Stimulated activated naive CD4-positive, alpha-beta T cell (primary cell): ENCODE measurements at regions not wholly inside any gene's neighbourhood (a gene's known extent, or its start where the extent isn't known, plus 50 kb on each side); places are given as distances from the start of the nearest gene placed in this dataset.

Experiments used
- DNase-seq, 6 experiments: peaks; one replicate each; lab custom pipeline; 2025; lab: John Stamatoyannopoulos, UW

DNA sequence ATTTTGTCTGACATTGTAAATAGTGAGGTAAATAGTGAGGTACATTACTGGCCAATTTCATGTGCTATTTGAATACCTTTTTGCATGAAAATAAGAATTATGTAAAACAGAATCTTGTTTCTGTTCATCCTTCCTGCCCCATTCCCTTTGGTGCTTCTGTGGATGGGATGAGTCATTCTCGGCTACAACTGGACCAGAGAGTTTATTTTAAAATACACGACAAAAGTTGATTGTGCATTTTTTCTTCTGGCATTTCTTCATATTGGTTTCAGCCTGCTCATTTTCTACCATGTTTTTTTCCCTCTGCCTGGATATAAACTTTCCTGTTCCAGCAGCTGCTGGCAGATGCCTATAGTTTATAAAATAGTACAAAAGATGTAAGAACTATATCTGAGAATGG lies 107.5 kb downstream of the CYSLTR2 start:
- DNase-seq, result no peak

DNA sequence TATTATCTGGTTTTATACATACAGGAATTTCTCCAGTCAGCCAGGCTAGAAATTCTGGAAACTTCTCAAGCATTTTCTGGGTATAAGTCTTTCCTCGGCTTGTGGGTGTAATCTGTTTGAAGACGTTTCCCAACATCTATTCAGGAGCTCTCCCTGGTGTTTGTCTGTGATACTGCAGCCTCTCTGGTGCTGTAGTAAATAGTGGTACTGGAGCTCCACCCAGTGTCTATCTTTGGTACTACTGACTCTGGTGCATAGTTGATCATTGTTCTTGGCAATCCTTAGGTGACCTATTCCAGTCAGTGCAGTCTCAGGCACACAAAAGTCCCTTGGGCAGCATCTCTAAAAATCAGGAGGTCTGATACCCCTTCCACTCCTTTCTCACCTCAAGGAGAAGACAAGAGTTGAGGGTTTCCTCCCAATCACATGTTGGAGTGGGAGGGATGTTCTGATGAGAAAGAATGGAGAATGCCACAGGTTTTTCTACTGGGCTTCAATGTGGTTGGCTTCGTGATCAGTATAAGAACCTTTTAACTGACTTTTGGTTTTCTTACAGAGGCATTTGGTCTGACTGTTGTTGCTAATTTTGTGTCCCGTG lies 115.5 kb downstream of the CYSLTR2 start:
- DNase-seq, result peak; percentile 46 to 87 (median 70)

DNA sequence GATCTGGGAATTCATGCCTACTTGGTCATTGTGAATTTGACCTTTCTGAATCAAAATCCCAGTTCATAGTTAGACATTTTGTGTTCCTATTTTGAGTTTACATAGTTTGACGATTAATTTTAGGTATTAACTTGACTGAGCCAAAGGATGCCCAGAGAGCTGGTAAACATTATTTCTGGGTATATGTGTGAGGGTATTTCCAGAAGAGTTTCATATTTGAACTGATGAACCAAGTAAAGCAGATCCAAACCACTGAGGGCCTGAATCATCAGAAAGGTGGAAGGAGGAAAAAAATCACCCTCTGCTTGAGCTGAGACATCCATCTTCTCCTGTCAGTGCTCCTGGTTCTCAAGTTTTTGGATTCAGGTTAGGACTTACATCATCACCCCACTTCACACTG lies 116.6 kb downstream of the CYSLTR2 start:
- DNase-seq, result no peak

DNA sequence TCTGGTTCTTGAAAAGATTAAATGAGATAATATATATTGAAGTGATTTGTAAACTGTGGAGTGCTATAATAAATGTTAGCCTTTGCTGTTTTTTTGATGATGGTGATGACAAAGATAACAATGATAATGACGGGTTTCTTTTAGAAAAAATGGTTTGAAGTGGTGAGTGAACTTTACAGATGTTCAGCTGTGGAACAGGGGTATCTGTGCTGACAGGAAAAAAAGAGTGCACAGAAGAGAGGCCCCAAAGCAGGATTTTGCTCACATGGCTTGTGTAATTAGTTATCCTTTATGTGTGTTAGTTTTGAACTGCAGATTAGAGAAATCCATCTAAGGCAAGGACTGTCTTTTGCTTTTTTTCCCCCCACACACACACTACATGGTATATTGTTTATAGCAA lies 119.2 kb downstream of the CYSLTR2 start:
- no peak for DNase-seq

DNA sequence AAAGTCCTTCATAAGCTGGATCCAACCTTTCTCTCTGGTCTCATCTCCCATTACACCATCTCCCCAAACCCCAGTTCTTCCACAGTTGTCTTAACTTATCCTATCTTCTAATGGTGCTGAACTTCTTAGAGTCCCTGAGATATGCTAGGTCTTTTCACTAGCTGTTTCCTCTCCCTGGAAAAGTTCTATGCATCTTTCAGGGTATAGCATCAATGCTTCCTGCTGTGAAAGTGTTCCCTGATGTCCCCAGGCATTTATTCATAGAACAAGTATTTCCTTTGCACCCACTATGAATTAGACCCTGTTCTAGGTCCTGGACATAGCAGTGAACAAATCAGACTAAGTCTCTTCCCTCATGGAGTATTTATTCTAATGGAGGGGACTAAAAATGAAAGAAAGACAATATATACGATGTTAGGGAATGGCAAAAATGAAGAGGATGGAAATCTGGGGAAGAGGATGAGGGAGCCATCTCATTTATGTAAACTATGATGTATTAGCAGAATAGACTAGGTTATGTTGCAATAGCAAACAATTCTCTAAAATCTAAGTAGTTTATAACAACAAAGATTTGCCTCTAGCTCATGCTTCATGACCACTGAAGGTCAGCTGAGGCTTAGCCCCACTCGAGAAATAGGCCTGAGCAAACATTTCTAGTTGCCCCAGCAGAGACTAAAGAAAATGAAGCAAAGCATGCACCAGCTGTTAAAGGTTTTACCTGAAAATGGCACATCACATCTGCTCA lies 120.0 kb downstream of the CYSLTR2 start:
- no peak for DNase-seq

DNA sequence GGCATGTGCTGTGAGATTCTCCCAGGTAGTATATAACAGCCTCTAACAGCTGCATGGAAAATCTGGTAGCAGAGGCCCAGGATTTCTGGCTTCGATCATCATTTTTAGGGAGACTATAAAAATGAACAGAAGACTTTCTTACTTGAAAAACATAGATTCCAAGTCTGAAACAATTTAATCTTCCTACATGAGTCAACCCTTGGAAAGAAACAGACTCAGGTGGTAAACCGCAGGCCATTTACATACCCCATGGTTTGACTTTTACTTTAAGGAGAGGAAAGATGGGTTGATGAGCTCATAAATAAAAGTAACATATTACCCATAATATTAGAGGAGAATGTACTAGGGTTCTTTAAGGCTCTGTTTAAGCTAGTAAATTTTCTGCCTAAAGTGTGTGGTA lies 121.6 kb downstream of the CYSLTR2 start:
- no peak for DNase-seq

DNA sequence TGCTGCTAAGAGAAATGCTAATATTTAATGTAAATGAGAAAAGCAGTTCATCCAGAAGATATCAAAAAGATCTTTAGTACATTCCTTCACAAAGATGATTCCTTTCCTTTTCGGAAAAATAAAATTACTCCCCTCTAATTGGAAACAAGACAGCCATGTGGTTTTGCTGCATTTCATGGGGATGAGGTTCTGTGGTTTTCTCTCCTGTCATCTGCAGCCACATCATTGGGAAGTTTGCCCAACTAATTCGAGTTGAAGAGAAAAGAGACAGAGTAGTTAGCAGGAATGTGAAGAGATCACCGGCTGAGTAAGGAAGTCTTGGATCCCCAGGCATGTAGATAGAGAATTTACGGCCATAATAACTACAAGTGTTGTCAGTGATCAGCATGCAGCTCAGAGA lies 122.1 kb downstream of the CYSLTR2 start:
- DNase-seq, result no peak

DNA sequence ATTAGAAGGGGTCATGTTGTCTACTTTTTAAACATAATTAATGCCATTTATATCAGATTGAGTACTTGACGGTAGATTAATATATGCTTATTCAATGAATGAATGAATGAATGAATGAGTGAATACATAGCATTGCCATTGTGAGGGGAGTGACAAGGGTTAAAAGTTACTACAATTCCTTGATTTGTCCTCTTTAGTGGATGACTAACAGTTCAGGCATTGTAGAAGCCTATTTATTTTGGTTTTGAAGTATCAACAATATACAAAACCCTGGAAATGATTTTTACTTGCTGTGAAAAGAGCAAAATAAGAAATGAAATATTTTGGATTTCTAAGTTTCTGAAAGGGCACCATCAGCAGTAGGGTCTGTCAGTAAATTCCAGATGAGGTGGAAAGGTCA lies 122.7 kb downstream of the CYSLTR2 start:
- no peak for DNase-seq

DNA sequence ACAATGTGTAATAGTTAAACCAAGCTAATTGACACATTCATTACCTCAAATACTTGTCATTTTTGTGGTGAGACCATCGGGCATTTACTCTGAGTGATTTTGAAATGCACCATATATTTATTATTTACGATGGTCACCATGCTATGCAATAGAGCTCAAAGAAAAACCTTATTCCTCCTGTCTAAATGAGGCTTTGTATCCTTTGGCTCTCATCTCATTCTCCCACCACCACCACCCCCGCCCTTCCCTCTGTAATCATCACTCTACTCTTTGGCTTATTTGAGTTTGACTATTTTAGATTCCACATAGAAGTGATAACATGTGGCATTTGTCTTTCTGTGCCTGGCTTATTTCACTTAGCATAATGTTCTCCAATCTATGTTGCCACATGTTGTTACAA lies 124.9 kb downstream of the CYSLTR2 start:
- DNase-seq, result no peak

DNA sequence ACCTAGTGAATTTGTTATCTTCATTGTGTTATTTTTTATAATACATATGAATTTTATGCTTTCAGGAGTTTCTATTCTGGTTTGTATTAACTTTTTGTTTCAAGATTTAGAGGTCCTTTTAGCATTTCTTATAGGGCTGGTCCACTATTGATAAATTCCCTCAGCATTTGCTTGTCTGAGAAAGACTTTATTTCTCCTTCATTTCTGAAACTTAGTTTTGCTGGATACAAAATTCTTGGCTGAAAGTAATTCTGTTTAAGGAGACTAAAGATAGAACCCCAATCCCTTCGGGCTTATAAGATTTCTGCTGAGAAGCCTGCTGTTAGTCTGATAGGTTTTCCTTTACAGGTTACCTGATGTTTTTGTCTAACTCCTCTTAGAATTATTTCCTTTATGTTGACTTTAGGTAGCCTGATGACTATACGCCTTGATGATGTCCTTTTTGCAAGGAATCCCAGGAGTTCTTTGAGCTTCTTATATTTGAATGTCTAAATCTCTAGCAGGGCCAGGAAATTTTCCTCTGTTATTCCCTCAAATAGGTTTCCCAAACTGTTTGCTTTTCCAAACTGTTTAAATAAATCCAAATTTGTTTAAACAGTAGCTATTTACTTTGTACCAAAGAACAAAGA lies 127.1 kb downstream of the CYSLTR2 start:
- no peak for DNase-seq

DNA sequence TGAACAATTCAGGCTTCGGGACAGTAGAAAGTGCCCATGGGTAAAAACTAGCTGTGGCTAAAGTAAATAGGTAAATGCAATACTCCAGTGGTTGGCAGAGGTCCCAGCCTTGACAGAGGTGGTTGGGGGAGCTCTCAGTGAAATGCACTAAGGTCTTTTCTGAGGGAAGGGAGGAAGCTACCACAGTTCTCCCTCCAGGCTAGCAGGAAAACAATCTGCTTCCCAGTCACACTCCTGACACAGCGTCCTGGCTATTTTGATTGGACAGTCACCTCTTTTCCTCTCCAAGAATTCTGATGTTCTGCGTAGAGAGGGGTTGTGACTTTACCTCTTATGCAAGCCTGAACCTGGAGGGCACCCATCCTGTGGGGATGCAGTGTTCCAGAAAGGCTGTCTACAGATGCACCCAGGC lies 128.7 kb downstream of the CYSLTR2 start:
- no peak for DNase-seq

DNA sequence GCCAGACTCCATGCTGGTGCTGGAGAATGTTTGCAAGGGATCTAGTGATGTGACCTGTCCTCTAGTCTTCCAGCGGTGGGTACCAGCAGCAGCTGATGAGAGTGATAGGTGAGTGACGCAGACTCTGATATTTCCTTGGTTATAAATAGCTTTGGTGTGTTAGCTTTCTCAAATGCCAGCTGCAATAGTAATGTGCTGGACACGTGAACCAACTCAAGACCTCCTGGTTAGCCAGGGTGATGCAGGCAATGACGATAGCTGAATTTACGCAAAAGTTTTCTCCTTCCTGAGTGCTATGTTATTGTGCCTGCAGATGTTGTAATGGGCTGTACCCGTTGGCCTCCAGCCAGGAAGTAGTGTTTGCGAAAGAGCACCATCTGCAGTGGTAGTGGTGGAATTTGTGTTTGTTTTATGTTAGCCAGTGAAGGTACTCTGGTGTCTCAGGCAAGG lies 129.5 kb downstream of the CYSLTR2 start:
- no peak for DNase-seq

DNA sequence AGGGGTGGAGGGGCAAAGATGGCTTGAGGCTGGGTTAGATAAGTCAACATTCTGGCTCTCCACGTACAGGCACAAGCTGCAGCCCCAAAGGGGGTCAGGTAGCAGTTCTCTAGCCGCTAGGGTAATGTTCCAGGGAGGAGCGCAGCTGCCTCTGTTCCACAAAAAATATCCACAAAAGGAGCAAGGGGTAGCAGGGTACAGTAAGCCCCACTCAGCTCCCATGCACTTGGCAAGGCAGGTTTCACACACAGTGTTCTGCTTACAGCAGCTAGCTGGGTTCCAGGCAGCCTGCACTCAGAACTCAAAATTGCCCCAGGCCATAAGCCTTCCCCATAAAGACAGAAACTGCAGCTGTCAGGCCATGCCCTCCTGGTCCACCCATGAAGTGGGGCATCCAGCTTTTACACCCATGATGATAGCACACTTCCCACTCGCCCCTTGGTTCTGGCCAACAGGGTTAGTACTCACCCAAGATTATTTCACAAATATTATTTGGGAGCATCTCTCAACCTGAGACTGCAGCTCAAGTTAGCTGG lies 130.0 kb downstream of the CYSLTR2 start:
- no peak for DNase-seq

DNA sequence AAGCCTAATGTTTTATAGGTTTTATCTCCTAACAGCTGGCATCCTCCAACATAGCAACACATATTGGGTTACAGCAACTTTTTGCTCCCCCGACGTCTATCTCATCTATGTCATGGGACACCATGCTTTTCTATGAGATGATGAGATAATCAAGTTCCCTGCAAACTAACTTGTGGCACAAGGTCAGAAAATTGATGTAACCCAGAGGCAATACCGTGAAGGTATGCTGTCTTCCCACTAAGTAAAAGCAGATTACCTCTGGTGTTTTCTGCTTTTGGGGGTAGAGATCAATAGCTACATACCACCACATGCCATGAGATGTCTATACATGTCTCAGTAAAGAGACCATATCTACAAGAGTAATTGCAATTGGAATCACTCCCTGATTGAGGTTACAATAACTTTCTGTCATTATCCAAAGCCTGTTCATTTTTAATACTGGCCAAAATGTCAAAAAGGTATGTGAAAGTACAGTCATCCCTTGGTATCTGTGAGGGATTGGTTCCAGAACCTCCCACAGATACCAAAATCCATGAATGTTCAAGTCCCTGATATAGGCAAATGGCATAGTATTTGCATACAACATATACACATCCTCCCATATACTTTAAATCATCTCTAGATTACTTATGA lies 131.3 kb downstream of the CYSLTR2 start:
- DNase-seq, result no peak

DNA sequence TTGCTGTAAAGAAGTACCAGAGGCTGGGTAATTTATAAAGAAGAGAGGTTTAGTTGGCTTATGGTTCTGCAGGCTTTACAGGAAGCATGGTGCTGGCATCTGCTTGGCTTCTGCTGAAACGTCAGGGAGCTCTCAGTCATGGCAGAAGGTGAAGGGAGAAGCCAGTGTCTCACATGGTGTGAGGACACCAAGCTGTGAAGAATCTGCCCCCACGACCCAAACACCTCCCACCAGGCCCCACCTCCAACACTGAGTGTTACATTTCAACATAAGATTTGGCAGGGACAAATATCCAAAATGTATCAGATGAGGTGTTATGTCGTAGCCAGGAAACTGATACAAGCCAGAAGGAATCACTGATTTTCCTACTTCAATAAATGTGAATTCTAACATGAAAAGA lies 136.5 kb downstream of the CYSLTR2 start:
- DNase-seq, result no peak

DNA sequence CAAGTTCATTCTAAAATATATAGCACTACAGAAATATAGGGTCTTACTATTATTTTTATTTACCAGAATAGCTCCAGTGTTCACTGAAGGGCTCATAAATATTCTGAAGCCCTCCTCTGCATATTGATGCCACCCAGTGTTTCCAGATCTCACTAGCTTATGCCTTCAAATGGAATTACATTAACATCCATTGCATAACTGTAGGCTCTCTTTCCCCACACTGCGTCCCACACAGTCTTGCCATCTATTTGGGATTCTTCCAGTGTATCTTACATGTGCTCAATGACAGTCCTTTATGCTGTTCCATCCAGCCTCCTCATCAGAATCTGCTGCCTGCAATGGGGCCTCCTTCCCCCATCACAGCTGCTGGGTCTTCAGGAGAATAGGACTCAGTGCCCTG lies 137.2 kb downstream of the CYSLTR2 start:
- no peak for DNase-seq

DNA sequence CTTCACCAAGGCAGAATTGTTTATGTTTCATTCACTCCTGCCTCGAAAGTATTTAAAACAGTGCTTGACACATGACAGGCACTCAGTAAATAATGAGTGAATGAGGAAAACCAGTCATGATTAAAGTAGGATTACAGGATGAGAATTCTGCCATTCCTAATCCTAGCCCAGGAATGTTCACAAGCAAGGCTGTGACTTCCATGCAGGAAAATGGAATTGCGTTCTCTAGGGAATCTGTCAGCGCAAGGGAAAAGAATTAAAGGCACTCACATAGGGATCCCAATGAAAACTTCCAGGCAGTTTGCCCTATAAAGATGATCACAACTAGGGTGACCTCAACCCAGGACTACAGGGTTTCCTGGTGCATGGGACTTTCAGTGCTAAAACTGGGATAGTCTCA lies 143.4 kb downstream of the CYSLTR2 start:
- DNase-seq, result no peak

DNA sequence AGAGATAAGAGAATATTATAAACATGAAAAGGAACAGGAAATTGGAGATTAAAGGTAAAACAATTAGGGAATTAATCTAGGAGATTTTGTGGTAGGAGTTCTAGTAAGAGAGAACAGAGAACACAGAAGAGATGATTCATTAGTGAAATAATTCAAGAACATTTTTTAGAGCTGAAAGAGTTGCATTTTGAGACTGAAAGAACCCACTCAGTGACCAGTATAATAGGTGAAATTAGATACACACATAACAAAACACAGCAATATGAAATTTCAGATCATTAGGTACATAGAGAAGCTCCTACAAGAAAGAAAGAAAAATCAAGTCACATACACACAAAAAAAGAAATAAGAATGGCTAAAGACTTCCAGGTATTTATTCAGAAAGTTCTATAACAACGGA lies 144.0 kb downstream of the CYSLTR2 start:
- DNase-seq, result no peak

DNA sequence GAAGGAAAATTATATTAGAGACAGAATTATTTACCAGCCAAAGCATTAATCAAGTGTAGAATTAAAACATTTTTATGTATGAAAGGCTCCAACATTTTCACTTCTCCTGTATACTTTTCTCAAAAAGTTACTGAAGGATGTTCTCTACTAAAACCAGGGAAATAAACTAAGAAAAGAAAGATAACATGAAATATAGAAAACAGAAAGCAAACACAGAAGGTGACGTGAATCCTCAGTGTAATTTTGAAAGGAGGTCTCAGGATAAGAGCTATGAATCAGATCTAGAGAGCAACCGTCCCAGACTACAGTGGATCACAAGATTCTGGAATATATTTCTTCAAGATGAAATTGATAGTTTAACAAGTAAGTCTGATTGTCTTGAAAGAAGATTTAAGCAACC lies 144.5 kb downstream of the CYSLTR2 start:
- no peak for DNase-seq

DNA sequence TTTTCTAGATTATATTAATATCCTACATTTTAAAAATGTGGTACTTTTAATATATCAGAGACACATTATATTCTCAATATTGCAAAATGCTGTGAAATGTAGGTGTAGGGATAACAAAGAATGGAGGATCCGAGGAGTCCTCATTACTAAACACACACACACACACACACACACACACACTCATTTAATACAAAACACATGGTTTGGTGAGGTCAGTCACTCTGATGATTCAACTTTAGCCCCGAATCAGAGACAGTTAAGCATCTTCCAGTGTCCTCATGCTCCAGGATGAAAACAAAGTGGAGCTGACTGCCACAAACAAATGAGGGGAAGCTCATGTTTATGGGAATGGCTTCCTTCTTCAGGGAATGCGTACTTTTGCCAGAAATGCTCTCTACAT lies 147.5 kb downstream of the CYSLTR2 start:
- DNase-seq, result no peak

DNA sequence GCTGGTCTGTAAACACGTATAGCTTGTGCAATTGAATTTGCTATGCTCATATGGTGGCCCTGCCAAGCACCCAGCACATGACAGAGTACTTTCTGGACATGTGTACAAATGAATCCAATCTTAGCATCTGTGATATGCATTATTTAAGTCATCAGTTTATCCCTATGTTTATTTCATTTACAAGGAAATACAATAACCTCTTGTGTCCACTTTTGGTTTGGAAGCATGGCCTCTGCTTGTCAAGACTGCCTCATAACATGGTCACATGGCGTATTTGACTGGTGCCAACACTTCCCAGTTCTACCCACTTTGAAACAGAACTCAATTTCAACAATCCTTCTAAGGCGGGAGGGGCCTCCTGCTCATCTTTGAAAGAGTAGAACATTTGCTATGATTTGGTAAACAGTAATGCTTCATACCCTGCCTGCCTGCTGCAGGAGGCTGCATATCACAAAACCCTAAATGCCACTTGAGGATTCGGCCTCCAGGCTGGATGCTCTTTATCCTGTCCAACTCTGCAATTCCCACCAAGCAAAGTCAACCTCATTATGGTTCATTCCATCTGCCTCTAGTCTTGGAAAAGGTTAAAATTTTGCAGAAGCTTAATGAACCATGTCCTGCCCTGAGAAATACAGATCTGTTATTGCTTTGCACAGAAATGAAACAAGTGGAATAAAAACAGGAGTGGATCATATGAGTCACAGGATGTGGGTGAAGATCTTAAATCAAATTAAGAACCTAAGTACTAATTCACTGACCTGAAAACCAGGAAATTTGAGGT lies 151.3 kb downstream of the CYSLTR2 start:
- DNase-seq, result no peak

DNA sequence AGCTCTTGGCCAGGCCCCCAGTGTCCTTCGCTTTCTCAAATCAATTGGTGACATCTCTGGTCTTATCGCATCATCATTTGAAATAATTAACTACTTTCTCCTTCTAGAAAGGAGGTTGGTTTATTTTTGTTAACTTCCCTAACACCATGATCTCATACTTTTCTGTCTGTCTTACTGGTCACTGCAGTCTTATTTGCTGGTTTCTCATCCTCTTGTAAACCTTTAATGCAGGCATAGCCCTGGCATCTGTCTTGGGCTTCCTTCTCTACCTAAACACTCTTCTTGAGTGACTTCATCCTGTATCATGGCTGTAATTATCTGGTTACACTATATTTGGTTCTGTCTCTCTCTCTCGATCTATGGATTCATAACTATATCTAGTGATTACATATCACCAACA lies 152.8 kb downstream of the CYSLTR2 start:
- no peak for DNase-seq
